Ramos (cell line): ENCODE measurements at regions not wholly inside any gene's neighbourhood (a gene's known extent, or its start where the extent isn't known, plus 50 kb on each side); places are given as distances from the start of the nearest gene placed in this dataset.

Experiments
- in situ Hi-C: fragments of 300-500 bp; cut with MboI; formaldehyde crosslinking; loops from one replicate; pipeline ENCODE4 v1.14.3; 2022; ENCODE audit warnings: low sequenced_read_pairs; ENCODE audit not compliant: unreplicated experiment

GRCh38 chr7:25786936-25787335, 365.1 kb upstream of the NFE2L3 start:
- in situ Hi-C loops: no loop called here

GRCh38 chr7:25787336-25787735, 364.7 kb upstream of the NFE2L3 start:
- in situ Hi-C loops: no loop called here

- in situ Hi-C loops: no loop called here
Observed at GRCh38 chr7:25788371-25788770, 363.6 kb upstream of the NFE2L3 start.

- in situ Hi-C loops: no loop called here
Observed at GRCh38 chr7:25788961-25789620, 362.9 kb upstream of the NFE2L3 start.

- in situ Hi-C loops: no loop called here
Observed at GRCh38 chr7:25789701-25790640, 362.0 kb upstream of the NFE2L3 start.

GRCh38 chr7:25790963-25791362, 361.0 kb upstream of the NFE2L3 start:
- in situ Hi-C loops: no loop called here

GRCh38 chr7:25792586-25792985, 359.4 kb upstream of the NFE2L3 start:
- in situ Hi-C loops: no loop called here

- in situ Hi-C loops: no loop called here
Observed at GRCh38 chr7:25795824-25796235, 356.2 kb upstream of the NFE2L3 start.

- in situ Hi-C loops: no loop called here
Observed at GRCh38 chr7:25798344-25798743, 353.7 kb upstream of the NFE2L3 start.

GRCh38 chr7:25801214-25801613, 350.8 kb upstream of the NFE2L3 start:
- in situ Hi-C loops: no loop called here

GRCh38 chr7:25802057-25802456, 349.9 kb upstream of the NFE2L3 start:
- in situ Hi-C loops: no loop called here

GRCh38 chr7:25802473-25802872, 349.5 kb upstream of the NFE2L3 start:
- in situ Hi-C loops: no loop called here

- in situ Hi-C loops: no loop called here
Observed at GRCh38 chr7:25803117-25803887, 348.7 kb upstream of the NFE2L3 start.

GRCh38 chr7:25804154-25804553, 347.8 kb upstream of the NFE2L3 start:
- in situ Hi-C loops: no loop called here

GRCh38 chr7:25805027-25805687, 346.8 kb upstream of the NFE2L3 start:
- in situ Hi-C loops: no loop called here

- in situ Hi-C loops: no loop called here
Observed at GRCh38 chr7:25807086-25807611, 344.8 kb upstream of the NFE2L3 start.

GRCh38 chr7:25809441-25809840, 342.6 kb upstream of the NFE2L3 start:
- in situ Hi-C loops: no loop called here

- in situ Hi-C loops: no loop called here
Observed at GRCh38 chr7:25812086-25812850, 339.7 kb upstream of the NFE2L3 start.

- in situ Hi-C loops: no loop called here
Observed at GRCh38 chr7:25813381-25813780, 338.6 kb upstream of the NFE2L3 start.
